ENCODE measurements at regions not wholly inside any gene's neighbourhood (a gene's known extent, or its start where the extent isn't known, plus 50 kb on each side); places are given as distances from the start of the nearest gene placed in this dataset.
"Not testable (repeated sequence)": the region's sequence is repeated elsewhere in the genome, so short reads cannot be mapped to it uniquely, and the experiment has no call there.

- in situ Hi-C loops (cut with MboI; ENCODE audit: low pct_unique_long_range_greater_than_20kb, low sequenced_read_pairs, unreplicated experiment), result no loop called here
- no peak for TF ChIP-seq CTCF (IDR thresholded peaks at IDR 0.05; ENCODE audit: extremely low read depth, insufficient read depth, missing control alignments)
- no peak for DNase-seq (ENCODE audit: low spot score)
Measured at GRCh38 chr9:102362470-102363132, 624.2 kb upstream of the GRIN3A start.

DNA sequence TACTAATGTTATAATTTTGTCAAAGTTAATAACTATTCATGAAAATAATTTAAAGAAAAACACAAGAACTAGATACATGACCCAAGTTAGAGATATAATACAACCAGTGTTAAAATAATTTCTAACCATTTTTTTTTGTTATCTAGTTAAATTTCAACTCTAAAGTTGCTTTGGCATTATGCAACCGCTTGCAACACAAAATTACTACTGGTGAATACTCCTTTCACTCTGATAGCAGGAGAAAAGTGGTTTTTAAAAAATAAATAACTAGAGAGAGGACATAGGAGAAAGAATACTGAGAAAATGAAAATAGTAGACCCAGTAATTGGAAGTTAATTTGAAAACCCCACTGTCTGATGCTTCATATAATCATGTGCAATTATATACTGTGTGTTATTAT is 622.4 kb upstream of the GRIN3A start:
- DNase-seq (ENCODE audit: low spot score), result no peak
- in situ Hi-C loops (cut with MboI; ENCODE audit: low pct_unique_long_range_greater_than_20kb, low sequenced_read_pairs, unreplicated experiment), result no loop called here
- no peak for TF ChIP-seq CTCF (IDR thresholded peaks at IDR 0.05; ENCODE audit: extremely low read depth, insufficient read depth, missing control alignments)

GRCh38 chr9:102355982-102356381 is 617.5 kb upstream of the GRIN3A start:
- in situ Hi-C loops (cut with MboI; ENCODE audit: low pct_unique_long_range_greater_than_20kb, low sequenced_read_pairs, unreplicated experiment), result no loop called here
- DNase-seq (ENCODE audit: low spot score), result no peak
- no peak for TF ChIP-seq CTCF (IDR thresholded peaks at IDR 0.05; ENCODE audit: extremely low read depth, insufficient read depth, missing control alignments)

DNA sequence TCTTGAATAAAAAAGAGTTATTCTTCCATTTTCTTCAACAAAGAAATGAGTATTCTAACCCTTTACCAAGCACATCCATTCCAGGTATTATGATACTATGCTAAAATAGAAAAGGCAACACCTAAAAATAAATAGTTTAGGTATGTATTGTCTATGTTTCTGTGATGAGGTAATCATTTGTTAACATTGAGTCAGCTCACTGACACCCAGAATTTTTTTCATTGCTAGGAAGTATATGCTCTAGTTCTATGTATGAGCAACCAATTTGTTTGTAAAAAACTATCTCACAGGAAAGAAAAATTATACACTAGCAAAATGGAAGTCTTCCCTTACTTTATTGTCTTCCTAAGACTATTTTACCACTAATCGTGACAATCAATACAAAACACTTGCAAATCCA is 615.6 kb upstream of the GRIN3A start:
- DNase-seq (ENCODE audit: low spot score), result no peak
- no peak for TF ChIP-seq CTCF (IDR thresholded peaks at IDR 0.05; ENCODE audit: extremely low read depth, insufficient read depth, missing control alignments)
- in situ Hi-C loops (cut with MboI; ENCODE audit: low pct_unique_long_range_greater_than_20kb, low sequenced_read_pairs, unreplicated experiment), result no loop called here

DNA sequence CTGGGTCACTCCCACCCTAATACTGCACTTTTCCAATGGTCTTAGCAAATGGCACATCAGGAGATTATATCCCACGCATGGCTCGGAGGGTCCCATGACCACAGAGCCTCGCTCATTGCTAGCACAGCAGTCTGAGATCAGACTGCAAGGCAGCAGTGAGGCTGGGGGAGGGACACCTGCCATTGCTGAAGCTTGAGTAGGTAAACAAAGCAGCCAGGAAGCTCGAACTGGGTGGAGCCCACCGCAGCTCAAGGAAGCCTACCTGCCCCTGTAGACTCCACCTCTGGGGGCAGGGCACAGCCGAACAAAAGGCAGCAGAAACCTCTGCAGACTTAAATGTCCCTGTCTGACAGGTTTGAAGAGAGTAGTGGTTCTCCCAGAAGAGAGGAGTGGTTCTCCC is 599.0 kb upstream of the GRIN3A start:
- in situ Hi-C loops (cut with MboI; ENCODE audit: low pct_unique_long_range_greater_than_20kb, low sequenced_read_pairs, unreplicated experiment); DNase-seq (ENCODE audit: low spot score): not testable (repeated sequence)

GRCh38 chr9:102309379-102309778 is 570.9 kb upstream of the GRIN3A start:
- TF ChIP-seq CTCF (IDR thresholded peaks at IDR 0.05; ENCODE audit: extremely low read depth, insufficient read depth, missing control alignments), result no peak
- DNase-seq (ENCODE audit: low spot score), result no peak
- in situ Hi-C loops (cut with MboI; ENCODE audit: low pct_unique_long_range_greater_than_20kb, low sequenced_read_pairs, unreplicated experiment), result no loop called here

- no peak for TF ChIP-seq CTCF (IDR thresholded peaks at IDR 0.05; ENCODE audit: extremely low read depth, insufficient read depth, missing control alignments)
- no peak for DNase-seq (ENCODE audit: low spot score)
- in situ Hi-C loops (cut with MboI; ENCODE audit: low pct_unique_long_range_greater_than_20kb, low sequenced_read_pairs, unreplicated experiment), result no loop called here
Measured at GRCh38 chr9:102295188-102295587, 556.7 kb upstream of the GRIN3A start.

Data from GM13977 (cell line).